Psoas muscle (tissue), 7 donors: ENCODE measurements at regions not wholly inside any gene's neighbourhood (a gene's known extent, or its start where the extent isn't known, plus 50 kb on each side); places are given as distances from the start of the nearest gene placed in this dataset.
A peak's percentile ranks its signal among the peaks of the same experiment; 100 is the strongest.

ENCODE experiments used
- ATAC-seq, 4 donors: fragments of 200-7000 bp; cut with Tn5 transposase; one replicate each; pipeline ENCODE4 v1.9.1; 2020; ENCODE audit warnings: moderate library complexity in 3 of 4, mild to moderate bottlenecking in 2 of 4
- DNase-seq, 2 donors: peaks; one replicate each; pipeline ENCODE4 v3.0.0-alpha.2; 2020
- H3K27ac ChIP-seq: fragments of 200-600 bp; one replicate; pipeline ENCODE4 v1.8.0; 2022
- H3K27me3 ChIP-seq, 3 donors: fragments of 200-600 bp in 1 of 3; one replicate each; pipeline versions ENCODE4 v1.6.1 to v1.8.0; 2013 to 2022; ENCODE audit warnings: low read length in 2 of 3, mild to moderate bottlenecking in 2 of 3, moderate library complexity in 1 of 3; ENCODE audit not compliant: insufficient read depth in 3 of 3
- H3K36me3 ChIP-seq, 2 donors: fragments of 200-600 bp in 1 of 2; one replicate each; pipeline versions ENCODE4 v1.6.1 to v1.8.0; 2013 to 2022; ENCODE audit warnings: low read depth in 1 of 2, mild to moderate bottlenecking in 1 of 2, moderate library complexity in 1 of 2; ENCODE audit not compliant: insufficient read depth in 1 of 2
- H3K4me1 ChIP-seq: fragments of 200-600 bp; one replicate; pipeline ENCODE4 v1.8.0; 2022
- H3K4me3 ChIP-seq: fragments of 200-600 bp; one replicate; pipeline ENCODE4 v1.8.0; 2022; ENCODE audit warnings: mild to moderate bottlenecking
- H3K9me3 ChIP-seq: fragments of 200-600 bp; one replicate; pipeline ENCODE4 v1.8.0; 2022
- WGBS, 3 donors: extraction: QIAGEN DNeasy Blood & Tissue Kit; methylation state at CpG; one replicate each; pipeline versions ENCODE4 v1.1.6 to v1.1.7; 2013; 5-methylcytosine and 5-hydroxymethylcytosine counted together
- intact Hi-C, 2 donors: fragments of 100-400 bp; cut with DNase I; formaldehyde crosslinking; loops; one replicate each; pipeline versions ENCODE4 v1.11.0 to v1.14.2; 2022
- TF ChIP-seq, protein P1 (sequence below): fragments of 200-600 bp; IDR thresholded peaks from one replicate; pipeline ENCODE4 v1.8.0; 2022; ENCODE audit warnings: antibody characterized with exemption
- donor health status: healthy with polysubstance abuse.
- donor health status: DM: no; HTN: no; CAD: no; lungs with moderate emphysema.
- donor health status: Bipolar disorder and iron deficiency.
- donor health status: healthy.
- donor health status: DM: yes; HTN: yes; CAD: no.
- donor health status: DM: no; HTN: no; CAD: no.
- donor health status: DM: yes; HTN: yes; CAD: no.

DNA sequence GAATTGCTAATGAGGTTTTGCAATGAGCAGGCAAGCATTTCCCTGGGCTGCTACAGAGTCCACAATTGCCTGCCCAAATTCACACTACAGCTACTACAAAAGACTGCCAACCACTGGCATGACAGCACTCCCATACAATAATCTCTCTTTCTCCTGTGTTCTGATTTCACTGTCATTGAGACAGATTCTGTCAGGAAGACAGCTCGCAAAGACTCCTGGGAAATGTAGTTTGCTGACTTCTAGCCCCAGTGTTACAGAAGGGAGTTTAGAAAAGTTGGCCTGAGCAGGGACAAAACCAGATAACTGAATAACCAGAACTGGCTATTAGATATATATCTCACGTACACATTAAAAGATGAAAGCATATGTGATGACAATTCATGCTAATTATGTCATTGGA lies 1231.3 kb upstream of the PRKX start:
- Histone ChIP-seq H3K36me3 (no peaks in the 10 kb centered on the region), H3K27ac (no peak overlapping the region), H3K27me3 (no peaks in the 10 kb centered on the region), H3K4me1 (no peaks in the 10 kb centered on the region), H3K4me3 (no peak overlapping the region), H3K9me3 (no peaks in the 10 kb centered on the region)
- DNase-seq (no peak), ATAC-seq (no peak)
- 73 to 84% (median 73%) methylated on average over 2 of the region's 2 CpGs for WGBS, 3 donors
- TF ChIP-seq, protein P1, sequence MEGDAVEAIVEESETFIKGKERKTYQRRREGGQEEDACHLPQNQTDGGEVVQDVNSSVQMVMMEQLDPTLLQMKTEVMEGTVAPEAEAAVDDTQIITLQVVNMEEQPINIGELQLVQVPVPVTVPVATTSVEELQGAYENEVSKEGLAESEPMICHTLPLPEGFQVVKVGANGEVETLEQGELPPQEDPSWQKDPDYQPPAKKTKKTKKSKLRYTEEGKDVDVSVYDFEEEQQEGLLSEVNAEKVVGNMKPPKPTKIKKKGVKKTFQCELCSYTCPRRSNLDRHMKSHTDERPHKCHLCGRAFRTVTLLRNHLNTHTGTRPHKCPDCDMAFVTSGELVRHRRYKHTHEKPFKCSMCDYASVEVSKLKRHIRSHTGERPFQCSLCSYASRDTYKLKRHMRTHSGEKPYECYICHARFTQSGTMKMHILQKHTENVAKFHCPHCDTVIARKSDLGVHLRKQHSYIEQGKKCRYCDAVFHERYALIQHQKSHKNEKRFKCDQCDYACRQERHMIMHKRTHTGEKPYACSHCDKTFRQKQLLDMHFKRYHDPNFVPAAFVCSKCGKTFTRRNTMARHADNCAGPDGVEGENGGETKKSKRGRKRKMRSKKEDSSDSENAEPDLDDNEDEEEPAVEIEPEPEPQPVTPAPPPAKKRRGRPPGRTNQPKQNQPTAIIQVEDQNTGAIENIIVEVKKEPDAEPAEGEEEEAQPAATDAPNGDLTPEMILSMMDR: no peak
- intact Hi-C loops: no loop called here

DNA sequence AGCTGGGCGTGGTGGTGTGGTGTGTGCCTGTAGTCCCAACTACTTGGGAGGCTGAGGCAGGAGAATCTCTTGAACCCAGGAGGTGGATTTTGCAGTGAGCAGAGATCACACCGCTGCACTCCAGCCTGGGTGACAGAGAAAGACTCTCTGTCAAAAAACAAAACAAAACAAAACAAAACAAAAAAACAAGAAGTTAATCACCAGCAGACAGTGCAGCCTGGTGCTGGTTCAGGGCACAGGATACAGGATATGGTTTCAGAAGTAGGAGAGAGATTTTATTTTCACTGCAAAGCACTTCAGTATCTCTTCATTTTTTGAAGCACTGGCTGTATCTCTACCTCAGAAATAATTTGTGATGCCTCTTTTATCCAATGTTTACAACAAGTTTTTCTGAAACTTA lies 1222.9 kb upstream of the PRKX start:
- no peak for ATAC-seq
- no peaks in the 10 kb centered on the region for H3K4me1 ChIP-seq
- intact Hi-C loops: no loop called here
- H3K9me3 ChIP-seq: no peaks in the 10 kb centered on the region
- no peak for DNase-seq
- WGBS, 3 donors: 77 to 85% (median 79%) methylated on average over 2 of the region's 2 CpGs
- H3K27me3 ChIP-seq: no peaks in the 10 kb centered on the region
- no peak overlapping the region for H3K4me3 ChIP-seq
- TF ChIP-seq, protein P1: no peak
- H3K27ac ChIP-seq: no peak overlapping the region
- H3K36me3 ChIP-seq: no peaks in the 10 kb centered on the region

DNA sequence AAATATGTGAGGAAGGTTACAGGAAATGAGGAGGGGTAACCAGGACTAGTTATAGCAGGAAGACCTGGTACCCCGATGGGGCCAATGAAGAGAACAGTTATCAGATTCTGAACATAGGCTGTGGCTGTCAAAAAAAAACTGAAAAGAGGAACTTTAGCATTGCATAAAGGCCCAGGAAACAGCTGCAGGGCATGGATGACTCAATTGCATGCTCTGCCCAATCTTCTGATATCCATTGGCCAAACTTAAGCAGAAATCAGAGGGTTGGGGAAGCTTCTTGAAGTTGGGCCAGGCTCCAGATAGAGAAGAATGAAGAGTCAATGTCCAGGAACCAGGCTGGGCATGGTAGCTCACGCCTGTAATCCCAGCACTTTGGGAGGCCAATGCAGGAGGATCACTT lies 1222.4 kb upstream of the PRKX start:
- Histone ChIP-seq H3K4me3 (no peak overlapping the region), H3K9me3 (no peaks in the 10 kb centered on the region), H3K4me1 (no peaks in the 10 kb centered on the region), H3K27ac (no peak overlapping the region), H3K27me3 (no peaks in the 10 kb centered on the region), H3K36me3 (no peaks in the 10 kb centered on the region)
- TF ChIP-seq, protein P1: no peak
- ATAC-seq (no peak), DNase-seq (peak in 1 of 2 donors; percentile 11)
- 47 to 58% (median 56%) methylated on average over 2 of the region's 2 CpGs for WGBS, 3 donors
- intact Hi-C loops: no loop called here

DNA sequence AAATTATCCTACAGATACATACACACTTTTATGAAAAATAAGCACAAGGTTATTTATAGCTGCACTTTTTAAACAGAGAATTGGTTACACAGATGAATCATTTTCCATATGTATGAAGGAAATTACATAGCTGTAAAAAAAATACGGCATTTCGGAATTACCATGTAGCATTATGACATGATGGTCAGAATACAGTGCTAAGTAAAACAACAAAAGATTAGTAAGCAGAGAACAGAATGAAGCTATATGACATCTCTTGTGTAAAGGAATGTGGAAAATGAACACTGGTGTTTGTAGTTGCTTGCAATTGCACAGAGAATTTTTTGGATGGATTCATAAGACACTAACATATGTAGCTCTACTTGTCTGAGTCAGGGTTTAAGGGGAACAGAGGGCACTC lies 1222.0 kb upstream of the PRKX start:
- H3K27me3 ChIP-seq: no peaks in the 10 kb centered on the region
- 64 to 79% (median 76%) methylated on average over 2 of the region's 2 CpGs for WGBS, 3 donors
- TF ChIP-seq, protein P1: no peak
- H3K36me3 ChIP-seq: no peaks in the 10 kb centered on the region
- DNase-seq (no peak), ATAC-seq (no peak)
- no peaks in the 10 kb centered on the region for H3K9me3 ChIP-seq
- H3K27ac ChIP-seq: no peak overlapping the region
- intact Hi-C loops: no loop called here
- no peaks in the 10 kb centered on the region for H3K4me1 ChIP-seq
- no peak overlapping the region for H3K4me3 ChIP-seq

DNA sequence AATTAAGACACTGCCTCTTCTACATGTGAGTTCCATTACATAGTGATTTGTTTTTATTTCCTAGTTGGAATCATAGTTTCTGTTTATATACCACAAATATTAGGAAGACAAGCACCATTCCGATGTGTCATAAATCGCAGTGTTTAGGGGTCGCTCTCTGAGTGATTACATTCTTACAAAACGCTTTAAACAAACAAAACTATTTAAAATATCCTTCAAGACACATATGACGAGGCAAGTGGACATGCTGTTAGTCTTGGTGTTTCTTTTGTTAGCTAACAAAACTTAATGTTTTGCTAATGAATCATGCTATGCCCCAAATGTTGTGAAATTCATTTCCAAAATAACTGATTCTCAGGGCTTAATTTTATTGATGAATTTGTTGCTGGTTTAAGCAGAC lies 1219.3 kb upstream of the PRKX start:
- ATAC-seq (no peak), DNase-seq (no peak)
- Histone ChIP-seq H3K27ac (no peak overlapping the region), H3K9me3 (no peaks in the 10 kb centered on the region), H3K4me1 (no peaks in the 10 kb centered on the region), H3K36me3 (no peaks in the 10 kb centered on the region), H3K27me3 (no peaks in the 10 kb centered on the region), H3K4me3 (no peak overlapping the region)
- WGBS, 3 donors: 55 to 62% (median 61%) methylated on average over 5 of the region's 5 CpGs
- TF ChIP-seq, protein P1: no peak
- intact Hi-C loops: no loop called here
